ENCODE measurements at regions not wholly inside any gene's neighbourhood (a gene's known extent, or its start where the extent isn't known, plus 50 kb on each side); places are given as distances from the start of the nearest gene placed in this dataset.

- TF ChIP-seq EZH2 (IDR thresholded peaks at IDR 0.05; ENCODE audit: borderline replicate concordance, insufficient read depth, low read depth, low read length, poor library complexity, severe bottlenecking) (no peak), CTCF (IDR thresholded peaks at IDR 0.05) (no peak)
Observed at GRCh38 chr4:187555174-187555573, 440.4 kb upstream of the ZFP42 start.

All from B cell (primary cell).